ENCODE measurements at regions not wholly inside any gene's neighbourhood (a gene's known extent, or its start where the extent isn't known, plus 50 kb on each side); places are given as distances from the start of the nearest gene placed in this dataset.

DNA sequence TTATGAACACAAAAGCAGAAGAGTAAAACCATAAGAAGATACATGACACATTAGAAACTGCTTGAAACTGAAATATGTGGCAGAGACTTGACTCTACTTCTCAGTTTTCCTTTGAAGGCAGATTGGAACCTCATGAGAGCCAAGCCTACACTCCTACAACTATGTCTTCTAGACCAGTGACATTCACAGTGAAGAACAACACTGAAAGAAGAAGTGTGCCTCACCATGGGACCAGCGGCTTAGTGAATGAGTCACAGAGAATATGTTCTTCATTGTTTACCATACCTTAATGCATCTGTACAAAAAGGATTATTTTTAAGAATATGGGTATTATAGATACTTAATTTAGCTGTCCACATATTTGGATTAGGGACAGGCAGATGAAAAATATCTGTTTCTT lies 248.3 kb downstream of the CDC14C start:
- no peaks in the 10 kb centered on the region for H3K27me3 ChIP-seq
- WGBS, 4 donors = 81 to 90% (median 87%) methylated on average over 1 of the region's 1 CpG
- H3K4me3 ChIP-seq = no peak overlapping the region
- H3K27ac ChIP-seq = no peak overlapping the region
- H3K36me3 ChIP-seq = no peaks in the 10 kb centered on the region
- no peak for TF ChIP-seq POLR2A (IDR thresholded peaks at IDR 0.05)
- TF ChIP-seq, protein P1, sequence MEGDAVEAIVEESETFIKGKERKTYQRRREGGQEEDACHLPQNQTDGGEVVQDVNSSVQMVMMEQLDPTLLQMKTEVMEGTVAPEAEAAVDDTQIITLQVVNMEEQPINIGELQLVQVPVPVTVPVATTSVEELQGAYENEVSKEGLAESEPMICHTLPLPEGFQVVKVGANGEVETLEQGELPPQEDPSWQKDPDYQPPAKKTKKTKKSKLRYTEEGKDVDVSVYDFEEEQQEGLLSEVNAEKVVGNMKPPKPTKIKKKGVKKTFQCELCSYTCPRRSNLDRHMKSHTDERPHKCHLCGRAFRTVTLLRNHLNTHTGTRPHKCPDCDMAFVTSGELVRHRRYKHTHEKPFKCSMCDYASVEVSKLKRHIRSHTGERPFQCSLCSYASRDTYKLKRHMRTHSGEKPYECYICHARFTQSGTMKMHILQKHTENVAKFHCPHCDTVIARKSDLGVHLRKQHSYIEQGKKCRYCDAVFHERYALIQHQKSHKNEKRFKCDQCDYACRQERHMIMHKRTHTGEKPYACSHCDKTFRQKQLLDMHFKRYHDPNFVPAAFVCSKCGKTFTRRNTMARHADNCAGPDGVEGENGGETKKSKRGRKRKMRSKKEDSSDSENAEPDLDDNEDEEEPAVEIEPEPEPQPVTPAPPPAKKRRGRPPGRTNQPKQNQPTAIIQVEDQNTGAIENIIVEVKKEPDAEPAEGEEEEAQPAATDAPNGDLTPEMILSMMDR (IDR thresholded peaks at IDR 0.05) = no peak
- H3K9me3 ChIP-seq = no peaks in the 10 kb centered on the region
- ATAC-seq (no peak), DNase-seq (no peak)
- intact Hi-C loops (cut with DNase I) = no loop called here
- H3K4me1 ChIP-seq = no peaks in the 10 kb centered on the region

DNA sequence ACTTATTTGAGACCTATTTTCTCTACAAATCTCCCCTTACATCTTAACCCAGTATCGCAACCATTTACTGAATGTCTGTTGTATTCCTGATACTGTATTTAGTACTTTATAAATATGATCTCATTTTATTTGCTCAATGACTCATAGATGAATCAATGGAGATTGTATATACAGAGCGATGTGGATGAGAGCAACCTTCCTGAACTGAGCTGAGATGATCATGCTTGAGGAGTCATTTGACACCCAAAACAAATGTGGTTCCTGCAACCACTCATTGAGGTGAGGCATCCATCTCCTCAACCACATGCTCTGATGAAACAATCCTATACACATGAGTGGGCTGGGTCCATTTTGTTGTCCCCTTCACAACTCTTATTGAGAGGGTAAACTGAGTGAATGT lies 250.0 kb downstream of the CDC14C start:
- ATAC-seq (no peak), DNase-seq (no peak)
- intact Hi-C loops (cut with DNase I) = no loop called here
- no peak for TF ChIP-seq POLR2A (IDR thresholded peaks at IDR 0.05)
- TF ChIP-seq, protein P1 (IDR thresholded peaks at IDR 0.05) = no peak
- H3K4me3 ChIP-seq = no peak overlapping the region
- no peaks in the 10 kb centered on the region for H3K4me1 ChIP-seq
- no peaks in the 10 kb centered on the region for H3K27me3 ChIP-seq
- H3K9me3 ChIP-seq = no peaks in the 10 kb centered on the region
- H3K36me3 ChIP-seq = no peaks in the 10 kb centered on the region
- no peak overlapping the region for H3K27ac ChIP-seq
- WGBS, 4 donors = 89 to 96% (median 94%) methylated on average over 2 of the region's 2 CpGs

DNA sequence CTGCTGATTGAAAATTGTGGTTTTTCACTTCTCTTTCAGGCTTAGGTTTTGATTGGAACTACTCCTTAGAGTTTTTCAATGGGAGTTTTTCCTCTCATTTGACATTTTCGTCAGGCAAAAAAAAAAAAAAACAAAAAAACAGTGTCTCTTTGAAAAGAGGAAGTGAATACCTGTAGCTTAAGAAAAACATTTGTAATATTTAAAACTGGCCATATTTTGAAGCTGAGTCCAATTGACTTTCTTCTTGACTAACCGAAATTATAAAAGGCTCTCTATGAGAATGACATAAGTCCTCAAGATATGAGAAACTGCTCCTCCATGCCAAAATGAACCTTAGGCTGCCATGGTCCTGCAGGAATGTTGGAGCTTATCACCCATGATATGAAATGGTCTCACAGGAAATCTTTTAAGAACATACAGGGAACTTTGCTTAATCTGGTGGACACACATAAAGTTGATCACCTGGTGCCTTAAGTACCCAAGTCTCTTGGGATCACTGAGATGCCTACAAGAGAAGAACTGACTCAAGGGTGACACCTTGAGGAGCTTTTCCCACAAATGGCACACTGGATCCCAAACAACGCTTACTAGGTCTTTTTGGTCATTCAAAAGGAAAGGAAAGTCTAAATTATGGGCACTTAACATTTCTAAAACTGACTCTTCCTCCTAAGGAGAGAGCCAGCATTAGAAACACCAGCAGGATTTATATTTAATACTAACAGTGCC lies 263.4 kb downstream of the CDC14C start:
- no peak for DNase-seq
- intact Hi-C loops (cut with DNase I) = no loop called here
- ATAC-seq = no peak
- Histone ChIP-seq H3K27ac (no peak overlapping the region), H3K9me3 (no peaks in the 10 kb centered on the region), H3K4me1 (no peaks in the 10 kb centered on the region), H3K4me3 (no peak overlapping the region), H3K36me3 (no peaks in the 10 kb centered on the region), H3K27me3 (no peaks in the 10 kb centered on the region)
- no peak for TF ChIP-seq POLR2A (IDR thresholded peaks at IDR 0.05)
- TF ChIP-seq, protein P1 (IDR thresholded peaks at IDR 0.05) = peak in 3 of 12 donors; percentile 5 to 12 (median 7)
- 75 to 86% (median 78%) methylated on average over 3 of the region's 3 CpGs for WGBS, 4 donors

GRCh38 chr7:49228426-49229098 lies 304.2 kb downstream of the CDC14C start:
- H3K4me1 ChIP-seq = no peaks in the 10 kb centered on the region
- no peaks in the 10 kb centered on the region for H3K9me3 ChIP-seq
- ATAC-seq (no peak), DNase-seq (no peak)
- H3K27me3 ChIP-seq = no peaks in the 10 kb centered on the region
- intact Hi-C loops (cut with DNase I) = no loop called here
- H3K27ac ChIP-seq = no peak overlapping the region
- WGBS, 4 donors = 52 to 58% (median 55%) methylated on average over 2 of the region's 2 CpGs
- H3K36me3 ChIP-seq = no peaks in the 10 kb centered on the region
- H3K4me3 ChIP-seq = no peak overlapping the region
- TF ChIP-seq POLR2A (IDR thresholded peaks at IDR 0.05) = no peak
- TF ChIP-seq, protein P1 (IDR thresholded peaks at IDR 0.05) = no peak

All from heart left ventricle (tissue), 16 donors.